HFF-Myc (cell line): ENCODE measurements at regions not wholly inside any gene's neighbourhood (a gene's known extent, or its start where the extent isn't known, plus 50 kb on each side); places are given as distances from the start of the nearest gene placed in this dataset.

ENCODE experiments used
- DNase-seq: peaks from one replicate; pipeline ENCODE4 v3.0.0-alpha.2; 2011; ENCODE audit warnings: low read depth; ENCODE audit errors: extremely low read depth
- H3K4me3 ChIP-seq: replicated peaks from 2 replicates; pipeline ENCODE4 v1.5.1; 2011; ENCODE audit warnings: low read depth, mild to moderate bottlenecking, control low read depth, low read length
- CTCF ChIP-seq: IDR thresholded peaks from 2 replicates; pipeline ENCODE4 v1.5.1; 2012; ENCODE audit warnings: mild to moderate bottlenecking, low read depth, low read length, control low read depth; ENCODE audit errors: missing control alignments

- no peak for TF ChIP-seq CTCF
- no peak for DNase-seq
- H3K4me3 ChIP-seq, result no peak overlapping the region
Measured at GRCh38 chr6:168782187-168782751, 341.3 kb downstream of the SMOC2 start.

GRCh38 chr6:168778201-168778600 lies 337.2 kb downstream of the SMOC2 start:
- TF ChIP-seq CTCF, result no peak
- no peak for DNase-seq

GRCh38 chr6:168774381-168774780 lies 333.4 kb downstream of the SMOC2 start:
- H3K4me3 ChIP-seq, result no peak overlapping the region
- TF ChIP-seq CTCF, result no peak
- no peak for DNase-seq

More at GRCh38 chr6:168778201-168778600, 337.2 kb downstream of the SMOC2 start:
- no peak overlapping the region for H3K4me3 ChIP-seq

- no peak overlapping the region for H3K4me3 ChIP-seq
- no peak for DNase-seq
- no peak for TF ChIP-seq CTCF
Measured at GRCh38 chr6:168773788-168774187, 332.8 kb downstream of the SMOC2 start.

GRCh38 chr6:168765752-168766151 lies 324.8 kb downstream of the SMOC2 start:
- no peak for TF ChIP-seq CTCF
- no peak for DNase-seq
- H3K4me3 ChIP-seq, result no peak overlapping the region

GRCh38 chr6:168756009-168756634 lies 315.1 kb downstream of the SMOC2 start:
- no peak for DNase-seq
- no peak overlapping the region for H3K4me3 ChIP-seq
- no peak for TF ChIP-seq CTCF

- no peak overlapping the region for H3K4me3 ChIP-seq
- no peak for DNase-seq
- TF ChIP-seq CTCF, result no peak
Measured at GRCh38 chr6:168746643-168747042, 305.7 kb downstream of the SMOC2 start.
